Femur (tissue), 1 donor: ENCODE measurements at regions not wholly inside any gene's neighbourhood (a gene's known extent, or its start where the extent isn't known, plus 50 kb on each side); places are given as distances from the start of the nearest gene placed in this dataset.

Experiments
- DNase-seq: peaks from one replicate; pipeline ENCODE4 v3.0.0-alpha.2; 2017

DNA sequence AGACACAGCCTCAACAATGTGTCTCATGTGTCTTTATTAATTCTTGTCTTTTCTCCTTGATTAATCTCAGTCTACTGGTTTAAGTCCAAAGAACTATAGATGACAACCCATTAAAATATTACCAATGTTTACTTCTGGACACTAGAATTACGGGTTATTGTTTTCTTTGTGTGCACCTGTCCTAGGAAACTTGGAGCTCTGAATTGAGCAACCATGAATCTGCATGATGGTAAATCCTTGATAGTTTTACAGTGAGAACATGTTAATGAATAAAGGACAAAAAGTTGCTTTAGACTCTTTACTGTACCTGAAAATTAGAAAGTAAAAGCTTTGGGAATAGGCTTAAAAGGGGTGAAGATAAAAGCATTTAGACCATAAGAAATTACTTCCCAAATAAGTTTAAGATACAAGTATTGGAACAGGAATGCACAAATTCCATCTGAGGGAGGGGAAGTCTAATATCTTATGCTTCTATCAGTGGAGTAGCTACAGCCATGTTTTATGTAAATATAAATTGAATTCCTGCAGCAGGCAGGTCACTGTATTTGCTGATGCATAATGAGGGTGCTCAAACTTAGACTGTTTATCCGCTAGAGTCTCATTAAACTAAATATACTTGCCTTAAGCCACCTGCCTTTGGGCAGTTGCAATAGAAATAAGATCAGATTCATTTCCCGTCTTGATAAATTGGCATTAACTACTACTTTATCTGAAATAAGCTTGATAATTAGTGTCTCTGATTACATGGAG, 603.7 kb upstream of the GCFC2 start:
- DNase-seq, result no peak

DNA sequence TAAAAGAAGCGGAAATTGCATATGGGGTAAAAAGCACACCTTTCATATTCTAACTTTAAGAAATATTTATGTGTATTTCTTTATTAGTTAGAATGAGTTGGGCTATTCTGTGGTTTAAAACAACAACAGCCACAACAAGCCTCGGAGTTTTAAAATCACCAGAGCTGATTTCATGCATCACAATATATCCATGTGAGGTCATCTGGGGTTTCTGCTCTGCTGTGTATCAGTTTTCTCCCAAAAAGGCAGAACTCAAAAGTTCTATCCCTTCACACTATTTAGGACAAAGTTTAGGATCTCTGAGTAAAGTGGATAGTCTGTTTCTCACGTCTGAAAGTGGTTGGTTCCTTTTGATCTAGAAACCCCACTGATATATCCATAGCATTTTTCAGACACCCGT, 601.5 kb upstream of the GCFC2 start:
- DNase-seq, result no peak

DNA sequence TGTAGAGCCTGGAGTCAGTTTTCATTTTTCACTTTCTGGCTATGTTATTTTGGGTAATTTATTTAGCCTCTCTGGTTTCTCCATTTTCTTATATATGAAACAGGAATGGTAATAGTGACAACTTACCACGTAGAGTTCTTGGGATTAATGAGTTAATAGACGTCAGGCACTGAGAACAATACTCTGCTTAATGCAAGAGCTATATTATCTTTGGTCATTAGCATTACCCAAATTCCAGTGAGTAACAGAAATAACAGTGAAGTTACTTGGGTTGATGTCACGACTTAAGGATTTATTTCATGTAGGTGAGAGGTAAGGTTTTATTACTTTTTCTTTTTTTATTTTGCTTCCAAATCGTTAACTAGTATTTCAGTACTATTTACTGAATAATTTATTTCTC, 601.0 kb upstream of the GCFC2 start:
- DNase-seq, result no peak

DNA sequence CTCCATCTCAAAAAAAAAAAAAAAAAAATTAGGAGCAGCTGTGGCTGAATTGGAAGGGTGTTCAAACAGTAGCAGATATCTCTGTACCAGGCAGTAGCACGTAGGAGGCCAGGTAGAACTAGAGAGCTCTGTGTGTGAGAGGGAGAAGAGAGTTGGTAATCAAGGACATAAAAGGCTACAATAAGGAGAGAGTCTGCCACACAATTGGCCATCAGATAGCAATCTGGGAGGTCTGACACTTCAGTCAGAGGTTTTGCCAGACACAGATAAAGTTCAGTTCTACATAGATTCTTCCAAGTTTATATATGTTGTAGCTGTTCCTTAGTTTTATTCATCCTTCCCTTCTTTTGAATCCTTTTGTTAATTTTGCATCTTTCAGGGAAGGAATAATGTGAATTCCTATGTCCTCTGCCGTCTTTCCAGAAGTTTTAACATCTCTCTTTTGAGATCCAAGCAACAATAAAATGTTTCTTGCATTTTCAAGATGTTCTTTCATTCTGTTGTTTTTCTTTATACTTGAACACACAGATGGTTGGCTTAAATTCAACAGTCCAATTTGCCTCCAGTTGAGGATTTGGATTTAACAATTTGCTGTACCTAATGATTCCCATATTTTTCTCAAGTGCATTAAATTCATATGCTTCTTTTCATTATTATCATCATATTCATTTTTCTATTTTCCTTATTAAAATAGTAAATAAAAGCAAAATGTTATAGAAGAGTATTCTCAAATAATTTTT, 600.3 kb upstream of the GCFC2 start:
- peak; percentile 16 for DNase-seq

DNA sequence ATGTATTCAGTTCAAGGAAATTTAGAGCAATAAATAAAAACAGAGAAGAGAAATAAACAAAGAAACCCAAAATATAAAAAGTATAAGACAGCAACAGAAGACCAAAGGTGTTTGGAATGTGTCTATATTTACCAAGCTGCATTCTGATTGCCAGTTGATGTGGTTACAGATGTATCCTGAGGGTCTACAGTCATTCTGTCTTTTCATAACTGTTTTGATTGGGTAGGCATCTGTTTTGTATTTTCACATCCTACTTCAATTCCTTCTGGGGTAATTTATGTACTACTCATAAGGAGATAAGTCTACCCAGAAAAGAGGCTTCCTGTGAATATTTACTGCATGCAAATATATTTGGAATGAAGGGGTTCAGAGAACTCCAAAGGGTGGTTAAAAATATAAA, 596.8 kb upstream of the GCFC2 start:
- no peak for DNase-seq

DNA sequence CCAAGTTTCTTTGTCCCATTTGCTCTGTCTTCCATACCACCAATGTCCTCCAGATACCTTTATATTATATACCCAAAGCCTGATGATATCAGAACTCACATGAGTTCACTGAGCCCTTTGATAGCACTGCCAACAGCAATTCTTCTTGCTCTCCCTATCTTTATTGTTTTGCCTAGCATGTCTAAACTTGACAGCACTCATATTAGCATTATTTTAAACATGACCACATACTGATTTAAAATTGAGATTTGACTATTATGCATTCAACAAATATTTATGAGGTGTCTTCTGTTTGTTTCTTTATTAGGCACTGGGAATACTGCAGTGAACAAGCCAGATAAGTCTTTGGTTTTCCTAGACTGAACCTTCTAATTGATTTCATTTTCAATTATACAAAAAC, 587.3 kb upstream of the GCFC2 start:
- DNase-seq, result no peak

DNA sequence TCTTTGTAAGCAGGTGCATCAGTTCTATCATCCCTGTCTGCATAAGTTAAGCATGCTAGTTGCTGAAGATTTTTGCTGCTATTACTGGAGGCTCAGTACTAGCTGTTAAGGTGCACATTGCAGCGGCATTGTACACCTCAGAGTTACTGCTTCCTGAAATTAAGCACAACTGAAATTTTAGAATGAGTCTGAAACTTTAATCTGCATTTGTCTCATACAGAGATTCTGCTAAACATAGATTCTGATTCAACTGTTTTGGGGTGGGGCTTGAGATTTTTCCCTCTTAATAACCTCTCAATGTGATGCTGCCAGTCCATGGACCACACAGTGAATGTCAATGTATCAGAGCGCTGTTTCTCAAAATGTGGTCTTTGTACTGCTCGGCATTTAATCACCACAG, 585.7 kb upstream of the GCFC2 start:
- DNase-seq, result no peak

DNA sequence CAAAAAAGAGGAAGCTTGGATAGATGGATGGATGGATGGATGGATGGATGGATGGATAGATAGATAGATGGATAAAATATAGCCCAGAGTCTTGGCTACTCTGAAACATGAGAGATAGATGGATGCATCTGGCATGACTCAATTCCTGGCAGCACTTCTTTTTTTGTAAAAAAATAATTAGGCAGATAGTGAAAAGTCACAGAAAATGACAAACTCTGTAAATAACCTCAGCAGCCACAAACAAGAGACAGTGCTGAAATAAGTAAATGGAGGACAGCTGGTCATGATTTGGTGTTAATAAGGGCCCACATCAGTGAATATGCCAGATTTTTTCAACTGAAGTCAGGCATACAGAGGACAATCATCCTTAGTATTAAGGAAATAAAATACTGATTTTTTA, 585.0 kb upstream of the GCFC2 start:
- no peak for DNase-seq

DNA sequence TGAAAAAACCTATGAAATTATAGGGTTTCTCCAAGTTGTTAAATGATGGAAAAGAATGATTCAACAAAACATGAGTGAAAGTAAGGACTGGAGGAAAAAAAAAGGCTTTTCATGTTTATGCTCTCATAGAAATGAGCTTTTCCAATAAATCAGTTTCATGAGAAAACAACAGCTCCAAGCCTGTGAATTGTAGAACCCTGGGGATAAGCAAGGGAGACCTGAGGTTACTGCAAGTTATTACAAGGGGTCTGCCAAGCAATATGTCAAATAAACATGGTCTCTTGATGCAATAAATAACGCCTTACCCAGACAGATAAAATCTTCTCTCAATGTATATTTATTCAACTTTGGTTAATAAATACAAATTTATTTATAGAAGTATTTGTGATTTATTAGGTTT, 577.9 kb upstream of the GCFC2 start:
- DNase-seq, result no peak

DNA sequence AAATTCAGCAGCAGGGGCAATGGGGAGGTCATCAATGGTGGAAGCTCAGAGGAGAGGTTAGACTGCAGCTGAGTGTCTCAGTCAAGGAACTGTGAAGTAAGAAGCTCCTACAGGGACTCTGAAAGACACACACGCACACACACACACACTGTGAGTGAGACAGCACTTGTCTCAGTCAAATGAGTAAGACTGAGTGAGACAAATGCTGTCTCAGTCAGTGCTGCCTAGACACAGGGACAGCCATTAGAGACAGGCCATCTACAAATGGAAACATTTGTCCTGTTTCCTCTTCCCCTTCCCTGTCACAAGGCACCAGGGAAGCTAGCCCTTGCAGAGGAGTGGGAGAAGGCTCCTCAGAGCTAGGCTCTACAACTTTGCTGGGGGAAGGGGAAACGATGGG, 577.4 kb upstream of the GCFC2 start:
- no peak for DNase-seq

DNA sequence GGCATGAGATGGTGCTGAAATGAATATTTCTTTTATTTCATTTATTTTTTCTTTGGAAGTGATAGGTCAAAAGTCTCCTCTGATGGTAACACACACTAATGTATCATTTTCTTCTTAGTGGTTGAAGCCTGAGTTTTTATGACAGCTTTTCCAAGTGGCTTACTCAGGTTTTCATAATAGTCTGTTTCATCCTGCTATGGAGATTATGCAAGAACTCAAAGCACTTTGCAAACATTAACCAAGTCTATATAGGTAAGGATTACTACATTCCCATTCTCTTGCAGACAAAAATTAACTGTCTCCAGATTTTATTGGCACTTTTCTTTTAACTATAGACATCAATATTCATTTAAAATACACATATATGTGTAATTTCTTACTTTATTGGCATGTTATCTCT, 572.6 kb upstream of the GCFC2 start:
- DNase-seq, result no peak

DNA sequence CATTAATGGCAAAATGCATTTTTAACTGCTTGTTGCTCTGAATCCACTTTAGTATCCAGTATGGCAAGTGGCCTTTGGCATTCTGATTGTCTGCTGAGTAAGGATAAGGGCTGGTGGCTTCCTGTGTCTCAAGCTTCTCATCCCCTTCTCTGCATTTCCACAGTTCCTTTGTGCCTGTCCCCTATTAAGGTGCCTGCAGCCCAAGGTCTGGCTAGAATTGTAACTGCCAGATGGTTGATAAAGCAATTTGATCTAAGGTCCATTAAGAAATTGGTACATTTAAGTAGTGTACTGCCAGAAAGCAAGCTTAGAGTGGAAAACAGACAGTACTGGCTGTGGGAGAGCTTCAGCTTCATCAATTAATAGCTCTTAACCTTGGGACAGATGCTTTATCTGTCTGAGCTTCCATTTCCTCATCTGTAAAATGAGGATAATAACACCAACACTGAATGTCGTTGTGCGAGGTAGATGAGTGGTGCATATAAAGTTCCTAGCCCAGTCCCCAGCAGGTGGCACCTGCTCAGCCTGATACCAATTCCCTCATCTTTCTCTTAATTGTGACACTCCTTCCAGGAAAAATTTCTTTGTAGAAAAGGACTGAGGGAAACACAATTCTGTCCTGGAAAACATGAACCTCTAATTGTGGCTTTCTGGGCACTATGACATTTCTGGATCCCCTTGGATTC, 570.6 kb upstream of the GCFC2 start:
- no peak for DNase-seq

DNA sequence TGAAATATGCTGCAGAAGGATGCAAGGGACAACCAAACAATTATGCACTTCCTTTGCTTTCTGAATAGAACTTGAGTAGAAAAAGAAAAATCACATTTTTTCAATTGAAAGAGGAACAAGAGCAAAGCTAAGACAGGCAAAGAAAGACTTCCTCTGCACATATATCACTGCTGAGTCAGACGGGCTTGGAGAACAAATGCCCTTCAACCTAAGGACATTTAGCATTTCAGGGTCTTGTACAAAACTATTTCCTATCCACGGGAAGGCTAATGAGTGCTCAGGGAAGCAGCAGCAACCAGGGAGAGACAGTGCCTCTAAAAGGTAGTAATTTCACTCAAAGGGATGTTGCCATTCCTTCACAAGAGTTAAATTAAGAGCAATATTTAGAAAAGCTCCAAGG, 570.0 kb upstream of the GCFC2 start:
- no peak for DNase-seq

DNA sequence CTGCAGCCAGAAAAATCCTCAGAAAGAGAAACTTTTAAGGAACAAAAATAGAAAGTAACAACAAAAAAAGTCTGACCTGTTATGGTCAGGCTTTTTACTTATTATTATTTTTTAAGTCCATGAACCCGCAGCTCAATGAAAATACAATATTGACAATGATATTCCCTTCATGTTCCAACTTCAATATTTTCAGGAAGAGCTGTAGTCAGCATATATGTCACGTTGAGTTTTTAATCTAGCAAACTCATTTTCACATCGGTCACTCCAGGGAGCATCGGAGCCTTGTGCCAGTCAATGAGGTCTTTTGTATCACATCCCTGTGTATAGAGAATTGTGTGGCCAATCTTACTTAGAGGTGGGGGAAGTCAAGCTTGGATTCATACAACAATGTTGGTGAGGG, 568.4 kb upstream of the GCFC2 start:
- DNase-seq, result no peak

DNA sequence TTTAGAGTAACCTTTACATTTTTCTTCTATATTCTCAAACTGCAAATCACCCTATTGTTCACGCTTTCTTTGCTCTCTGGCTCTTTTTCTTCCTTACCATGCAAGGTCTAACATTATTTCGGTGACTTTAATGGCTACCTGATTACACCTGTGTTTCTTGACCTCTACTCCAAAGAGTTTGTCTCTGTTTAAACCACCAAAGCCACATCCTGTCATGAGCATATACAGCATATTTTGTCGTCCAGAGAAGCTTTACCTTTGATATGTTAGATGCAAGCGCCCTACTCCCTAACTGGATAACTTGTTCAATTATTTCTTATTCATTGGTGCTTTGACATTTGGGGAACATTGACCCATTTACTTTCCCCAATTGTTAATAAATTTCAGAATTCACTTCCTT, 565.1 kb upstream of the GCFC2 start:
- no peak for DNase-seq

DNA sequence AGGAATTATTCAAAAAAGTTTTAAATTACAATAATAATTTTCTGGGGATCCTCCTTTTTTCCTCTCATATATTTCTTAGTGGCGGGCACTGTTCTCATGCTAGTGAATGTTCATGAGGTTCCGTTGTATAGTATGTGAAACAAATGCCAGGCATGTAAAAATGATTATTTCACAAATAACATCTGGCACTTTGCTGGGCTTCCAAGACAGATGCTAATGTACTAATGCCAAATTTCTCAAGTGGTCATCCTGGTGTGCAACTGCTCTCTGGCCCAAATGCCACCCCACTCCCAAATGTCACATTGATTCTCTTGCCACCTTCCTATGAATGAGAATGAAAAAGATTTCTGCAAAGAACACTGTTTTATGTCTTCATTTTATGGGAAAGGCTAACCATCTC, 564.0 kb upstream of the GCFC2 start:
- no peak for DNase-seq

DNA sequence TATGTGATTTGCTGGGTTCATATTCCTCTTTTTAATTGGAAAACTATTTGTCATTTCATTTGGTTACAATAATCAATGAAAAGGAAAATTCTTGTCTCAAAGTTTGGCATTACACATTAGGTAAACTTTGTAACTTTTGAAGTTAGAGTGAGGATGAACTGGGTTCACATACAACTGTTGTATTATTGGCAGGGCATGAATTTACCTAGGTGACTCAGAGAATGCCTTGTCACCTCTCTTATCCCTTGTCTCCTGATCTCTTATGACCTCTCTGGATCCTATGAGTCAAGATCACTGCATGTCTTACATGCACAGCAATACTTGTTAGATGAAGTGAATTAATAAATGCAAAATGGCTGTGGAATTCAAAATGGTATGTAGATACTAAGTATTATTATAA, 563.4 kb upstream of the GCFC2 start:
- no peak for DNase-seq

DNA sequence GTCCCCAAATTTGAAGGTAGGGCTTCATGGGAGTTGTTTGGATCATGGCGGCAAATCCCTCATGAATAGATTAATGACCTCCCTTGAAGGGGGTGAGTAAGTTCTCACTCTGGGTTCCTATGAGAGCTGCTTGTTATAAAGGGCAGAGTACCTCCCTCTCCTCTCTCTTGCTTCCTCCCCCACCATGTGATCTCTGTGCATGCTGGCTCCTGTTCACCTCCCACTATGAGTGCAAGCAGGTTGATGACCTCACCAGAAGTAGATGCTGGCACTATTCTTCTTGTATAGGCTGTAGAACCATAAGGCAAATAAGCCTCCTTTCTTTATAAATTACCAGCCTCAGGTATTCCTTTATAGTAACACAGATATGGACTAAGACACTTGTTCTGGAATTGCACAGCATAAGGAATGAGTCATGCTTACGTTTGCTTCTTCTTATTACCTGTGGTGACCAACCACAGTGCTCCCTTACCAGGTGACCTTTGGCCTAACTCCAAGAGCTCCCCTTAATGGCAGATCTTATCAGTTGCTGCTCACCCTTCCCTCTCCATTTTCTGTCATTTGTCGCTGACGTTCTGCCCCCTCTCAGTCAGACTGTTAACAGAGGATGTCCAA, 559.5 kb upstream of the GCFC2 start:
- DNase-seq, result no peak

DNA sequence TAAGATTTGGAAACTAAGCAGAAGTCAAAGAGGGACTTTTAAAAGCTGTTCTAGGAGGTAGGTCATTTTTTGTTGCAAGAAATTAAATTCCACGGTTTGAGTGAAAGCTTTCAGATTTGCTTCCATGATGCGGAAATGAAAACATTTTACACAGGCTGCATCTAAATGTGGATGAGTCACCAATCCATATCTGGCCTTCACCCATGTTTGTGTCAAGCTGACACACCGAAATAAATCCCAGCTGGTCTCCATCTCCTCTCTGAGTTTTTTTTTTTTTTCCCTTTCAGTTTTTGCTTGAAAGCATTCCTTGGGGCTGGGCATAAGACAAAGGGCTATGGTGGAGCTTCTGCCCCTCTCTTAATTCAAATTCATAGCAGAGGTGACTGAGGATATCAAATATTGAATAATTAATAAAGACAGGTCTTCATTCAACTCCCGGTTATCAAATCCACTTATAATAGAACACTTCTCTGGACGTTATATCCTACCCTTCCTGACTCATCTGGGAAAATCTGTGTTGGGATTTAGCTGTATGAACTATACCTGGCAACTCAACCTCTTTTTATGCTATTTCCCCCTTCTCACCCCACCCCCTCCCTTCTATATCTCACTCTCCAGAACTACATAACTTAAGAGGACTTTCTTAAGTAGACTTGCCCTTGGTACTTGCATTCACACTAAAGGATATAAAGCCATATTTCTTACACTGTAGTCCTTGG, 558.3 kb upstream of the GCFC2 start:
- no peak for DNase-seq

DNA sequence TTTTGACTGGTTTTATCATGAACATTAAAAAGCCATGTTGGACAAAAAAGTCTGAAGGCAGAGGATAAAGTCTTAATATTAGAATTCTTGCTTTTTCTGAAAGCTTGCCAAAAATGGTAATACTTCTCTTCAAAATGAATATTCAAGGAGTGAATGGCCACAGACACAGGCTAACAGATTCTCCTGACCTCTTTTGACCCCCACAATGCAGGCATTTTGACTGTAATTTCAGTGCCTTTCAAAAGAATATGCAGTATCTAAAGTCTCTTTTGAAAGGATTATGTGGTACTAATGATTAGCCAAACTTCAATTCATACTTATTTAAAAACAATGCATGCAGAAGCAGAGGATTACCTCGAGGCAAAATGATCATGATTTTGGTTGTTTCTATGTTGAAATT, 557.8 kb upstream of the GCFC2 start:
- DNase-seq, result no peak

DNA sequence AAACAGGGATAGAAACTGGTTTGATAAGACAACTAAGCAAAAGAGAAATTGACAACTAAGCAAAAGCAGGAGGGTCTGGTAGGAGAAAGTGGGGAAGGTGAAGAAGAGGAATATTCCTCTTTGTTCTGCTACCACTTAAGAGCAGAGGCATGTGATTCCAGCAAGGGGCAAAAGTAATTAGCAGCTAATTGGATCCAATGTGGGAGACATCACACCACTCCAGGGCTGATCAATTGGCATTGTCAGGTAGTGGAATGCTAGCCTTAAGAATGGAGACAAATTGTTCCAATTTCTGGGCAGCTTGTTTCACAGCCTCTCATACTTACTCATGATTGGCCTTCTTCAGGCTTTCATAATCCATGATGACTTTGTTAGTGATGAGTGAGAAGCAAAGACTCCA, 547.1 kb upstream of the GCFC2 start:
- DNase-seq, result no peak

DNA sequence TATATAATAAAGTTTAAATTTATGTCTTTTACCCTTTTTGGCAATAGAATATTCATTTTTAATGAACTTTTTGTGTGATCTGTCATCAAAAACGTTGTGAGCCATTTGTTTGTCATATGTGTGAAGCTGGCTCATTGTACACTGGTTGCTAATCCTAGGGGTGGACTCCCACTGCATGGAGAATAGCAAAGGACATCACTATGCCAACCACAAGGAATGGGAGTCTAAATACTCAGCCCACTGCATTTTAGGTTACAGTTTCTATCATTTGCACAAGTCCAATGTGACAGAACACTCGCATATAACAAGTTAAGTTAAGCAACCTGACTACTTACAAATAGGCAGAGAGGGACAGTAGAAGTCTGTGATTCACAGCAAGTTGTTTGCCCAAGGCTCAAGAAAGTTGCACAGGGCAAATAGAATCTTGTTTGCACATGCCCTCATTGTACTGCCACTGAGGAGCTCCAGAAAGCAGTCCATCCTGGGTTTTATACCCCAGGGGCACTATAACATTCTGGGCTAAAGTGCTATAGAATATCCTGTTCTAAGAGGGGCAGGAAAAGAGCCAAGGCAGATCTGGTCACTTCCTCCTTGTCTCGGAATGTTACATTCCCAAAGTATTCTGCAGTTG, 545.9 kb upstream of the GCFC2 start:
- no peak for DNase-seq

DNA sequence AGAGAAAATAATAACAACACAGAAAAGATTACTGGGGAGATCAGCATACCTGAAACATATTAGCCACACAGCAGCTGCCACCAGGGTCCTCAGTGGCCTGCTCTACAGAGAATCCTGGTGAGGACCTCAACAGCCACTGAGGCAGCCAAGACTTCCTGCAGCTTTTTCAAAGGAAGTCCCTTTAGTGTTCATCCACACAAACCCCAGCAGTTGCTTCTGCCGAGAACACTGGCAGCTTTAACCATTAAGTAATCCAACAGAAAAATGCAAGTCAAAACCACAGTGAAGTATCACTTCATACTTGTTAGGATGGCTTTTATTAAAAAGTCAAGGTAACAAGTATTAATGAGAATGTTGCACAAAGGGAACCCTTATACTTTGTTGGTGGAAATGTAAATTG, 542.0 kb upstream of the GCFC2 start:
- no peak for DNase-seq
